Loucy (cell line): ENCODE measurements at regions not wholly inside any gene's neighbourhood (a gene's known extent, or its start where the extent isn't known, plus 50 kb on each side); places are given as distances from the start of the nearest gene placed in this dataset.

Source experiments
- H2AFZ ChIP-seq: fragments of 200-600 bp; sonication (generic); 2 replicates; pipeline ENCODE4 v1.6.0; 2016; ENCODE audit warnings: antibody characterized with exemption, mild to moderate bottlenecking, low read length, moderate library complexity
- H3F3A ChIP-seq: fragments of 200-600 bp; 2 replicates; pipeline ENCODE4 v1.6.0; 2016; ENCODE audit warnings: antibody characterized with exemption, low read depth, mild to moderate bottlenecking
- H3K27me3 ChIP-seq: fragments of 200-600 bp; sonication (generic); 2 replicates; pipeline ENCODE4 v1.6.1; 2014; ENCODE audit warnings: low read length, mild to moderate bottlenecking; ENCODE audit not compliant: insufficient read depth, poor library complexity, severe bottlenecking
- H3K36me3 ChIP-seq: fragments of 200-600 bp; sonication (generic); 2 replicates; pipeline ENCODE4 v1.6.1; 2016; ENCODE audit warnings: low read length; ENCODE audit not compliant: insufficient read depth
- H3K4me1 ChIP-seq: fragments of 200-600 bp; sonication (generic); 2 replicates; pipeline ENCODE4 v1.5.1; 2014; ENCODE audit warnings: low read length, mild to moderate bottlenecking; ENCODE audit not compliant: insufficient read depth, poor library complexity, severe bottlenecking
- H3K4me2 ChIP-seq: fragments of 200-600 bp; sonication (generic); 2 replicates; pipeline ENCODE4 v1.6.0; 2014; ENCODE audit warnings: antibody characterized with exemption, low read length, low read depth, mild to moderate bottlenecking; ENCODE audit not compliant: poor library complexity, severe bottlenecking
- H3K4me3 ChIP-seq: fragments of 200-600 bp; sonication (generic); 2 replicates; pipeline ENCODE4 v1.5.1; 2014; ENCODE audit warnings: low read length, mild to moderate bottlenecking, mixed read lengths; ENCODE audit not compliant: poor library complexity, severe bottlenecking
- H3K79me2 ChIP-seq: fragments of 200-600 bp; sonication (generic); 2 replicates; pipeline ENCODE4 v1.6.1; 2014; ENCODE audit warnings: low read length; ENCODE audit not compliant: insufficient read depth
- H3K9ac ChIP-seq: fragments of 200-600 bp; sonication (generic); 2 replicates; pipeline ENCODE4 v1.6.0; 2014; ENCODE audit warnings: mild to moderate bottlenecking, low read depth, low read length, moderate library complexity; ENCODE audit not compliant: poor library complexity, severe bottlenecking
- H3K9me2 ChIP-seq: fragments of 200-600 bp; sonication (generic); replicated peaks from 2 replicates; pipeline ENCODE4 v1.6.1; 2016; ENCODE audit warnings: low read depth, low read length, mixed read lengths
- H3K9me3 ChIP-seq: fragments of 200-600 bp; sonication (generic); 2 replicates; pipeline ENCODE4 v1.6.1; 2014; ENCODE audit warnings: mild to moderate bottlenecking, antibody characterized with exemption, low read length, low read depth; ENCODE audit not compliant: insufficient read depth
- H4K20me1 ChIP-seq: fragments of 200-600 bp; sonication (generic); 2 replicates; pipeline ENCODE4 v1.6.0; 2014; ENCODE audit warnings: antibody characterized with exemption, low read length, mild to moderate bottlenecking; ENCODE audit not compliant: insufficient read depth, poor library complexity, severe bottlenecking
- CTCF ChIP-seq: fragments of 200-600 bp; sonication (generic); conservative IDR thresholded peaks from 2 replicates; pipeline ENCODE4 v1.5.1; 2014; ENCODE audit warnings: mild to moderate bottlenecking, antibody characterized with exemption, low read length
- EZH2phosphoT487 ChIP-seq: fragments of 200-600 bp; IDR thresholded peaks from 2 replicates; pipeline ENCODE4 v1.6.1; 2018; ENCODE audit warnings: antibody characterized with exemption, mild to moderate bottlenecking, moderate library complexity, borderline replicate concordance

- Histone ChIP-seq H3K4me2 (no peak overlapping the region), H3K9me2 (no peaks in the 10 kb centered on the region), H3K79me2 (no peaks in the 10 kb centered on the region), H2AFZ (no peak overlapping the region), H3K4me1 (no peaks in the 10 kb centered on the region), H3K4me3 (no peak overlapping the region), H3K9me3 (no peaks in the 10 kb centered on the region; the same call in 1 of the 2 replicates), H3F3A (no peaks in the 10 kb centered on the region), H3K27me3 (no peaks in the 10 kb centered on the region), H3K36me3 (no peaks in the 10 kb centered on the region), H4K20me1 (no peaks in the 10 kb centered on the region), H3K9ac (no peak overlapping the region)
- TF ChIP-seq CTCF, result no peak
- TF ChIP-seq EZH2phosphoT487, result no peak
These were observed 200.3 kb downstream of the CYLD start for GRCh38 chr16:50942143-50942542.

GRCh38 chr16:50941681-50942080, 199.8 kb downstream of the CYLD start:
- Histone ChIP-seq H3K4me2 (no peak overlapping the region), H3K9me3 (no peaks in the 10 kb centered on the region; the same call in 1 of the 2 replicates), H3K9ac (no peak overlapping the region), H3K79me2 (no peaks in the 10 kb centered on the region), H3K27me3 (no peaks in the 10 kb centered on the region), H4K20me1 (no peaks in the 10 kb centered on the region), H3K9me2 (no peaks in the 10 kb centered on the region), H3F3A (no peaks in the 10 kb centered on the region), H3K36me3 (no peaks in the 10 kb centered on the region), H3K4me1 (no peaks in the 10 kb centered on the region), H3K4me3 (no peak overlapping the region), H2AFZ (no peak overlapping the region)
- TF ChIP-seq EZH2phosphoT487, result no peak
- TF ChIP-seq CTCF, result no peak

- Histone ChIP-seq H3F3A (no peaks in the 10 kb centered on the region), H3K9me3 (no peaks in the 10 kb centered on the region; the same call in 1 of the 2 replicates), H3K27me3 (no peaks in the 10 kb centered on the region), H3K4me3 (no peak overlapping the region), H3K4me2 (no peak overlapping the region), H3K79me2 (no peaks in the 10 kb centered on the region), H4K20me1 (no peaks in the 10 kb centered on the region), H2AFZ (no peak overlapping the region), H3K9ac (no peak overlapping the region), H3K4me1 (no peaks in the 10 kb centered on the region), H3K36me3 (no peaks in the 10 kb centered on the region), H3K9me2 (no peaks in the 10 kb centered on the region)
- TF ChIP-seq CTCF, result no peak
- TF ChIP-seq EZH2phosphoT487, result no peak
These were observed 198.5 kb downstream of the CYLD start for GRCh38 chr16:50940275-50940854.
